ENCODE measurements at regions not wholly inside any gene's neighbourhood (a gene's known extent, or its start where the extent isn't known, plus 50 kb on each side); places are given as distances from the start of the nearest gene placed in this dataset.

DNA sequence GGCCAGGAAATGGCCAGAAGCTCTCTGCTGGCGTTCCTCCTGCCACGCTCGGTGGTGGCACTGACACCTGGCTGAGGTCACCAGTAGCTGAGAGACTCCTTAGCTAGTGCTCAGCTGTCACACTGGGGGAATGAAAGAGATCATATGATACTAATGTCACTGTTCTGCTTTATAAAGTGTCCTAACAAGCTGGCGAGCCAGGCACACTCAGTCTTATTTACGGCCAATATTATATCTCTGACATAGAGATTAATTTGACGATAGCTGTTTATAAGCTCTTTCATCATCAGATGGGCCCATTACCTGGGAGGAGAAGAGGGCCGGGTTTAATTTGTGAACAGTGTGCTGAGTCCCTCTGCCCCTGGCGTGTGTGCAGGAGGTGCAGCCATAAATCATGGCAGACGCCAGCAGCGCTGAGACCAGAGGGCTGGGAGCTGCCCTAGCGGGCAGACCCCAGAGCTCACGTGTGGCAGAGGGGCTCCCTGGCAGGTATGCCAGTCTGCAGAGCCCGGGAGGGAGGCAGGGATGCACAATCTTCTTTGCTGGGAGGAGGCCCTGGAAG is 246.5 kb downstream of the HAUS1 start:
- Histone ChIP-seq H3K9ac (ENCODE audit: low read length) (no peak overlapping the region), H3K9me3 (replicated peaks; ENCODE audit: insufficient read depth, low read length) (no peaks in the 10 kb centered on the region), H3F3A (ENCODE audit: insufficient read depth, low read length) (peaks cover 7% of the 10 kb centered on the region), H4K20me1 (ENCODE audit: insufficient read depth, low read length) (no peaks in the 10 kb centered on the region), H3K79me2 (ENCODE audit: low read length) (no peaks in the 10 kb centered on the region), H3K4me2 (ENCODE audit: low read depth, low read length) (no peak overlapping the region), H3K9me2 (replicated peaks; ENCODE audit: insufficient read depth, low read length) (no peaks in the 10 kb centered on the region), H3K36me3 (replicated peaks; ENCODE audit: insufficient read depth, low read length) (no peaks in the 10 kb centered on the region), H3K27ac (ENCODE audit: low read length) (no peak overlapping the region), H3K4me1 (ENCODE audit: low read length) (peaks cover 21% of the 10 kb centered on the region), H3K4me3 (ENCODE audit: low read length) (no peak overlapping the region), H2AFZ (ENCODE audit: low read length) (no peak overlapping the region), H3K27me3 (replicated peaks; ENCODE audit: insufficient read depth, low read length) (no peaks in the 10 kb centered on the region)
- TF ChIP-seq, protein P1, sequence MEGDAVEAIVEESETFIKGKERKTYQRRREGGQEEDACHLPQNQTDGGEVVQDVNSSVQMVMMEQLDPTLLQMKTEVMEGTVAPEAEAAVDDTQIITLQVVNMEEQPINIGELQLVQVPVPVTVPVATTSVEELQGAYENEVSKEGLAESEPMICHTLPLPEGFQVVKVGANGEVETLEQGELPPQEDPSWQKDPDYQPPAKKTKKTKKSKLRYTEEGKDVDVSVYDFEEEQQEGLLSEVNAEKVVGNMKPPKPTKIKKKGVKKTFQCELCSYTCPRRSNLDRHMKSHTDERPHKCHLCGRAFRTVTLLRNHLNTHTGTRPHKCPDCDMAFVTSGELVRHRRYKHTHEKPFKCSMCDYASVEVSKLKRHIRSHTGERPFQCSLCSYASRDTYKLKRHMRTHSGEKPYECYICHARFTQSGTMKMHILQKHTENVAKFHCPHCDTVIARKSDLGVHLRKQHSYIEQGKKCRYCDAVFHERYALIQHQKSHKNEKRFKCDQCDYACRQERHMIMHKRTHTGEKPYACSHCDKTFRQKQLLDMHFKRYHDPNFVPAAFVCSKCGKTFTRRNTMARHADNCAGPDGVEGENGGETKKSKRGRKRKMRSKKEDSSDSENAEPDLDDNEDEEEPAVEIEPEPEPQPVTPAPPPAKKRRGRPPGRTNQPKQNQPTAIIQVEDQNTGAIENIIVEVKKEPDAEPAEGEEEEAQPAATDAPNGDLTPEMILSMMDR (IDR thresholded peaks at IDR 0.05; ENCODE audit: low read length): no peak
- no peak for TF ChIP-seq EZH2phosphoT487 (IDR thresholded peaks at IDR 0.05; ENCODE audit: low read length)
- no peak for TF ChIP-seq EZH2 (optimal IDR thresholded peaks at IDR 0.05; ENCODE audit: low read depth, low read length)
- no peak for DNase-seq

DNA sequence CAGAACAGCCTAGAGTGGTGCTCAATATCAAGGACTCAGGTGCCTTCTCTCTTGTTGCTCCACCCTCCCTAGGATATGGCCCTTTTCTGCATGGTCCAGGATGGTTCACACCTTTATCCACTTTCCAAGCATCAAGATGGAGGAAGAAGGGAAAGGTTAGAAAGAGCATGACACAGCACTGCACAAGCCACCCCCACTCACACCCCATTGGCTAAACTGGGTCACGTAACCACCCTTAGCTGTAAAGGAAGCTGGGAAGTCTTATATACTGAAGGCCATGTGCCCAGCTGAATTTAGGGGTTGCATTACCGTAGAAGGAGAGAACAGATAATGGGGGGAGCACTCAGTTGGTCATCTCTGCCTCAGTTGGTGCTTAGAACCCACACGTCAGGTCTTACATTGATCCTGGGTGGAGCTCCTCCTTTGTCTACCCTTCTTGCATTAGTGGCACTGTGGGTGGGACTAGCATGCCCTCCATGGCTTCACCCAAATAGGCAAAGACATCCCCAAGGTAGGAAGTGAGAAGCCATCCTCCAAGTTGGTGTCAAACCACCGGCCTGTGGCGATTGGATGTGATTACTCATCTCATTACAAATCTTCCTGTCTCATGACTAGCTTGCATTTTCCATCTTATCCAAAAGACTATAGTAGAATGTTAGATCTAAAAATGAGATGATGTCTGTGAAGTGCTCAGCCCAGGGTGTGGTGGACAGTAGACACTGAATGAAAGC is 248.5 kb downstream of the HAUS1 start:
- Histone ChIP-seq H3K9me2 (replicated peaks; ENCODE audit: insufficient read depth, low read length) (no peaks in the 10 kb centered on the region), H3K4me2 (ENCODE audit: low read depth, low read length) (no peak overlapping the region), H3K79me2 (ENCODE audit: low read length) (no peaks in the 10 kb centered on the region), H3K4me3 (ENCODE audit: low read length) (no peak overlapping the region), H3K27me3 (replicated peaks; ENCODE audit: insufficient read depth, low read length) (no peaks in the 10 kb centered on the region), H3K9me3 (replicated peaks; ENCODE audit: insufficient read depth, low read length) (no peaks in the 10 kb centered on the region), H3F3A (ENCODE audit: insufficient read depth, low read length) (no peaks in the 10 kb centered on the region), H3K27ac (ENCODE audit: low read length) (no peak overlapping the region), H3K36me3 (replicated peaks; ENCODE audit: insufficient read depth, low read length) (no peaks in the 10 kb centered on the region), H3K4me1 (ENCODE audit: low read length) (peaks cover 8% of the 10 kb centered on the region), H4K20me1 (ENCODE audit: insufficient read depth, low read length) (no peaks in the 10 kb centered on the region), H2AFZ (ENCODE audit: low read length) (no peak overlapping the region), H3K9ac (ENCODE audit: low read length) (no peak overlapping the region)
- TF ChIP-seq EZH2 (optimal IDR thresholded peaks at IDR 0.05; ENCODE audit: low read depth, low read length) (no peak), EZH2phosphoT487 (IDR thresholded peaks at IDR 0.05; ENCODE audit: low read length) (no peak)
- TF ChIP-seq, protein P1 (IDR thresholded peaks at IDR 0.05; ENCODE audit: low read length): no peak
- DNase-seq: no peak

DNA sequence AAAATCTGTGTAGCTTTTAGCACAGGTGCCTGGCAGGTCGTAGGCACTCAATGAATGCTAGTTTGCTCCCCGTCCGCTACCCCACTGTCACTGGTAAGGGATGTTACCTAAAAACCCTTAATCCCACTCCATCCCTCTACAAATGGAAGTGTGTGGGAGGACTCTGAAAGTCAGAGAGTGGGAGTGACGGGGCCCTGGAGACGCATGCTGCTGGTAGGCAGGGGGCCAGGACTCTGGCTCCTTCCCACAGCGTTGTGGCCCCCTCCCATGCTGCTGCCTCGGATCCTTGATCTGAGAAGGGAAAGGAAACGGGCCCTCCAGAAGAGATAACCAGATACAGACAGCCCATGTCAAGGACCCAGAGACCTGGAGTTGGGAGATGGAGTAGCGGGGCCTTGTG is 249.3 kb downstream of the HAUS1 start:
- no peaks in the 10 kb centered on the region for H3K27me3 ChIP-seq (replicated peaks; ENCODE audit: insufficient read depth, low read length)

More for the DNA sequence above, 249.3 kb downstream of the HAUS1 start:
- Histone ChIP-seq H3K27ac (ENCODE audit: low read length) (no peak overlapping the region), H3K4me3 (ENCODE audit: low read length) (no peak overlapping the region), H3K4me2 (ENCODE audit: low read depth, low read length) (no peak overlapping the region), H3K9me2 (replicated peaks; ENCODE audit: insufficient read depth, low read length) (no peaks in the 10 kb centered on the region), H4K20me1 (ENCODE audit: insufficient read depth, low read length) (no peaks in the 10 kb centered on the region), H3K79me2 (ENCODE audit: low read length) (no peaks in the 10 kb centered on the region), H3F3A (ENCODE audit: insufficient read depth, low read length) (no peaks in the 10 kb centered on the region), H3K9ac (ENCODE audit: low read length) (no peak overlapping the region), H3K9me3 (replicated peaks; ENCODE audit: insufficient read depth, low read length) (no peaks in the 10 kb centered on the region), H3K36me3 (replicated peaks; ENCODE audit: insufficient read depth, low read length) (no peaks in the 10 kb centered on the region), H3K4me1 (ENCODE audit: low read length) (peaks cover 4% of the 10 kb centered on the region), H2AFZ (ENCODE audit: low read length) (no peak overlapping the region)
- DNase-seq: no peak
- no peak for TF ChIP-seq EZH2phosphoT487 (IDR thresholded peaks at IDR 0.05; ENCODE audit: low read length)
- no peak for TF ChIP-seq EZH2 (optimal IDR thresholded peaks at IDR 0.05; ENCODE audit: low read depth, low read length)
- TF ChIP-seq, protein P1 (IDR thresholded peaks at IDR 0.05; ENCODE audit: low read length): no peak

Data from MM.1S (cell line).